Body of pancreas (tissue), 4 donors: ENCODE measurements at regions not wholly inside any gene's neighbourhood (a gene's known extent, or its start where the extent isn't known, plus 50 kb on each side); places are given as distances from the start of the nearest gene placed in this dataset.

ENCODE experiments used
- ATAC-seq: fragments of 150-250 bp; one replicate; pipeline ENCODE4 v1.9.1; 2016
- DNase-seq, 4 donors: peaks; one replicate each; pipeline ENCODE4 v3.0.0-alpha.2; 2019
- H3K27ac ChIP-seq, 4 donors: fragments of 200-600 bp; sonication (generic); 1 replicate in 3 of 4; 2 replicates in 1 of 4; pipeline versions ENCODE4 v1.5.1 to v1.6.1; 2016 to 2019; ENCODE audit warnings: mild to moderate bottlenecking in 1 of 4, mixed read lengths in 1 of 4, moderate library complexity in 1 of 4
- H3K27me3 ChIP-seq, 2 donors: fragments of 200-600 bp; sonication (generic); one replicate each; pipeline ENCODE4 v1.6.0; 2016; ENCODE audit warnings: mild to moderate bottlenecking in 1 of 2
- H3K36me3 ChIP-seq, 2 donors: fragments of 200-600 bp; sonication (generic); replicated peaks in 1 of 2; 2 replicates each; pipeline ENCODE4 v1.5.1; 2016; ENCODE audit warnings: low read depth in 2 of 2; ENCODE audit not compliant: insufficient read depth in 1 of 2
- H3K4me1 ChIP-seq: fragments of 200-600 bp; sonication (generic); one replicate; pipeline ENCODE4 v1.6.0; 2016
- H3K4me3 ChIP-seq, 2 donors: fragments of 200-600 bp; sonication (generic); 1 replicate in 1 of 2; 2 replicates in 1 of 2; pipeline ENCODE4 v1.5.1; 2016 to 2019
- H3K9me3 ChIP-seq, 3 donors: fragments of 200-600 bp; sonication (generic); 1 replicate in 2 of 3; 2 replicates in 1 of 3; pipeline ENCODE4 v1.5.1; 2016
- CTCF ChIP-seq, 7 experiments: fragments of 450-650 bp in 4 of 7; fragments of 200-600 bp in 3 of 7; sonication (generic) in 3 of 7; IDR thresholded peaks; one replicate each; pipeline ENCODE4 v1.5.1; 2016 to 2019; ENCODE audit warnings: antibody characterized with exemption in 7 of 7
- POLR2A ChIP-seq, 3 donors: fragments of 450-650 bp; IDR thresholded peaks; one replicate each; pipeline ENCODE4 v1.6.1; 2016; ENCODE audit warnings: antibody characterized with exemption in 3 of 3, mild to moderate bottlenecking in 2 of 3
- WGBS, 2 donors: methylation state at CpG; one replicate each; pipeline ENCODE4 v1.1.5; 2017; 5-methylcytosine and 5-hydroxymethylcytosine counted together
- intact Hi-C: fragments of 100-400 bp; cut with DNase I; formaldehyde crosslinking; loops from one replicate; pipeline ENCODE4 v1.15.1; 2023

GRCh38 chr7:118720632-118721031 is 496.1 kb downstream of the ANKRD7 start:
- Histone ChIP-seq H3K4me3 (no peak overlapping the region), H3K9me3 (no peaks in the 10 kb centered on the region), H3K27ac (no peak overlapping the region), H3K4me1 (no peaks in the 10 kb centered on the region), H3K27me3 (no peaks in the 10 kb centered on the region), H3K36me3 (no peaks in the 10 kb centered on the region)
- DNase-seq (no peak), ATAC-seq (no peak)
- 35 to 41% methylated on average over 4 of the region's 4 CpGs for WGBS, 2 donors
- no peak for TF ChIP-seq POLR2A (IDR thresholded peaks at IDR 0.05)
- TF ChIP-seq CTCF (IDR thresholded peaks at IDR 0.05): no peak
- intact Hi-C loops: no loop called here

GRCh38 chr7:118731854-118732253 is 507.4 kb downstream of the ANKRD7 start:
- H3K4me3 ChIP-seq: no peak overlapping the region
- H3K4me1 ChIP-seq: no peaks in the 10 kb centered on the region
- DNase-seq: no peak
- no peaks in the 10 kb centered on the region for H3K9me3 ChIP-seq
- ATAC-seq: no peak
- H3K27ac ChIP-seq: no peak overlapping the region
- no peaks in the 10 kb centered on the region for H3K36me3 ChIP-seq
- WGBS, 2 donors: 10 to 21% methylated on average over 2 of the region's 2 CpGs
- TF ChIP-seq CTCF (IDR thresholded peaks at IDR 0.05) (no peak), POLR2A (IDR thresholded peaks at IDR 0.05) (no peak)
- H3K27me3 ChIP-seq: no peaks in the 10 kb centered on the region
- intact Hi-C loops: no loop called here

- H3K27me3 ChIP-seq: no peaks in the 10 kb centered on the region
- intact Hi-C loops: no loop called here
- no peaks in the 10 kb centered on the region for H3K36me3 ChIP-seq
- no peaks in the 10 kb centered on the region for H3K9me3 ChIP-seq
- DNase-seq (no peak), ATAC-seq (no peak)
- 52 to 53% methylated on average over 2 of the region's 2 CpGs for WGBS, 2 donors
- TF ChIP-seq POLR2A (IDR thresholded peaks at IDR 0.05) (no peak), CTCF (IDR thresholded peaks at IDR 0.05) (no peak)
- no peak overlapping the region for H3K27ac ChIP-seq
- no peak overlapping the region for H3K4me3 ChIP-seq
- H3K4me1 ChIP-seq: no peaks in the 10 kb centered on the region
Measured at GRCh38 chr7:118734541-118734940, 510.0 kb downstream of the ANKRD7 start.

- H3K4me3 ChIP-seq: no peak overlapping the region
- ATAC-seq (no peak), DNase-seq (no peak)
- no peaks in the 10 kb centered on the region for H3K9me3 ChIP-seq
- H3K27me3 ChIP-seq: no peaks in the 10 kb centered on the region
- no peaks in the 10 kb centered on the region for H3K36me3 ChIP-seq
- intact Hi-C loops: no loop called here
- H3K4me1 ChIP-seq: no peaks in the 10 kb centered on the region
- H3K27ac ChIP-seq: no peak overlapping the region
- TF ChIP-seq POLR2A (IDR thresholded peaks at IDR 0.05) (no peak), CTCF (IDR thresholded peaks at IDR 0.05) (no peak)
Measured at GRCh38 chr7:118735441-118735840, 510.9 kb downstream of the ANKRD7 start.

- Histone ChIP-seq H3K4me3 (no peak overlapping the region), H3K36me3 (no peaks in the 10 kb centered on the region), H3K4me1 (no peaks in the 10 kb centered on the region), H3K27ac (no peak overlapping the region), H3K9me3 (no peaks in the 10 kb centered on the region), H3K27me3 (no peaks in the 10 kb centered on the region)
- TF ChIP-seq POLR2A (IDR thresholded peaks at IDR 0.05) (no peak), CTCF (IDR thresholded peaks at IDR 0.05) (no peak)
- WGBS, 2 donors: 63 to 75% methylated on average over 4 of the region's 4 CpGs
- intact Hi-C loops: no loop called here
- DNase-seq (no peak), ATAC-seq (no peak)
Measured at GRCh38 chr7:118737935-118738334, 513.4 kb downstream of the ANKRD7 start.
